Liver (tissue), 3 donors: ENCODE measurements at regions not wholly inside any gene's neighbourhood (a gene's known extent, or its start where the extent isn't known, plus 50 kb on each side); places are given as distances from the start of the nearest gene placed in this dataset.

Experiments used
- CTCF ChIP-seq: fragments of 150-350 bp; IDR thresholded peaks from 2 replicates; pipeline ENCODE4 v1.5.1; 2017; ENCODE audit warnings: improper control_type of control experiment, low read depth, low read length; ENCODE audit not compliant: missing input control
- RAD21 ChIP-seq, 2 donors: IDR thresholded peaks; 2 replicates each; pipeline ENCODE4 v1.6.1; 2016; ENCODE audit warnings: antibody characterized with exemption in 2 of 2, mild to moderate bottlenecking in 2 of 2
- RXRA ChIP-seq, 2 donors: IDR thresholded peaks; 2 replicates each; pipeline ENCODE4 v1.6.1; 2017 to 2018; ENCODE audit warnings: antibody characterized with exemption in 2 of 2, mild to moderate bottlenecking in 1 of 2
- donor health status: healthy.
- donor health status: healthy.

GRCh38 chr10:94260455-94260854, 102.3 kb downstream of the NOC3L start:
- TF ChIP-seq CTCF (no peak), RXRA (IDR thresholded peaks at IDR 0.05) (no peak), RAD21 (IDR thresholded peaks at IDR 0.05) (no peak)
